ENCODE measurements at regions not wholly inside any gene's neighbourhood (a gene's known extent, or its start where the extent isn't known, plus 50 kb on each side); places are given as distances from the start of the nearest gene placed in this dataset.

DNA sequence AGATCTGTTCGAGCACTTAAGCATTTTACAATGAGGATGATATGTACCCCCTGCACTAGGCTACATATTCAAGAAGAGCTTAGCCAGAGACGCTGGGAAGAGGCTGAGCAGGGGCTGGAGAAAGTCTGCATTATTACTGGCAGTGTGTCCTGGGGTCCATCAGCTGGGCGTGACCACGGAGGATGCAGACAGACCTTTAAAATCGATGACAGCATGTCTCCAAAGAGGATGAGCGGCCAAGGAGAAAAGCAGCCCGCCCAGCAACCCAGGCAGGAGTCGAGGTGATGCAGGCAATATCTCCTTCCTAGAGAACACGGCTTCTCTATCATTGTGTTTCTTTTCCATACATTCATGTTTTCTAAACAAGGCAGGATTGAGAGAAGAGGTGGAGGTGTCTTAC lies 300.7 kb downstream of the USP46 start:
- Histone ChIP-seq H3K9me1 (ENCODE audit: insufficient read depth, low read length) (no peaks in the 10 kb centered on the region), H3K18ac (ENCODE audit: low read depth, low read length) (no peak overlapping the region), H2BK120ac (ENCODE audit: low read depth, low read length) (no peak overlapping the region), H2AK9ac (replicated peaks; ENCODE audit: low read depth, low read length, poor library complexity) (no peak overlapping the region), H3K4me2 (ENCODE audit: low read depth, low read length) (no peak overlapping the region), H4K91ac (ENCODE audit: insufficient read depth, low read depth, low read length) (no peak overlapping the region), H3K4me3 (ENCODE audit: insufficient read depth, low read depth, low read length) (no peak overlapping the region), H3K9ac (ENCODE audit: low read depth, low read length) (no peak overlapping the region), H3K36me3 (ENCODE audit: control insufficient read depth, insufficient read depth, low read length) (no peaks in the 10 kb centered on the region), H2BK15ac (ENCODE audit: low read depth, low read length) (no peak overlapping the region), H3K4ac (ENCODE audit: low read depth, low read length) (no peak overlapping the region), H4K5ac (ENCODE audit: low read depth, low read length) (no peak overlapping the region), H3K27me3 (ENCODE audit: control insufficient read depth, insufficient read depth, low read length) (no peaks in the 10 kb centered on the region; the same call in 1 of the 2 replicates), H2AK5ac (ENCODE audit: low read depth, low read length) (no peak overlapping the region), H2AFZ (replicated peaks; ENCODE audit: low read length, poor library complexity) (no peak overlapping the region), H3K9me3 (ENCODE audit: control insufficient read depth, insufficient read depth, low read length) (no peaks in the 10 kb centered on the region), H3K56ac (ENCODE audit: extremely low read depth, insufficient read depth, low read length) (no peak overlapping the region), H2BK5ac (ENCODE audit: low read depth, low read length, poor library complexity, severe bottlenecking) (no peak overlapping the region), H4K20me1 (ENCODE audit: insufficient read depth, low read length) (no peaks in the 10 kb centered on the region), H2BK20ac (ENCODE audit: low read depth, low read length) (no peak overlapping the region), H3K79me1 (ENCODE audit: low read depth in 1 of 2, low read length in 2 of 2) (no peaks in the 10 kb centered on the region), H4K8ac (ENCODE audit: low read depth in 2 of 2, low read length in 2 of 2) (no peak overlapping the region), H3K27ac (ENCODE audit: insufficient read depth, low read length) (no peak overlapping the region), H3K14ac (replicated peaks; ENCODE audit: low read depth, low read length) (no peak overlapping the region), H3K23ac (ENCODE audit: low read depth, low read length) (no peak overlapping the region), H3K4me1 (ENCODE audit: control insufficient read depth, insufficient read depth, low read length) (no peaks in the 10 kb centered on the region)
- TF ChIP-seq MAFK (IDR thresholded peaks at IDR 0.05; ENCODE audit: low read depth, low read length) (no peak), RCOR1 (IDR thresholded peaks at IDR 0.05; ENCODE audit: insufficient replicate concordance, low read length) (no peak)
- DNase-seq (no peak), ATAC-seq (ENCODE audit: low read depth) (no peak)
- 60% methylated on average over 1 of the region's 9 CpGs; no CpG with 5 or more reads in 1 of the 2 experiments for WGBS, 2 experiments (ENCODE audit: extremely low coverage in 2 of 2, insufficient read length in 1 of 2)
- in situ Hi-C loops (cut with MboI; ENCODE audit: low sequenced_read_pairs) (no loop called here), dilution Hi-C loops (cut with HindIII; ENCODE audit: low sequenced_read_pairs, unreplicated experiment) (no loop called here), intact Hi-C loops (cut with micrococcal nuclease) (no loop called here)
- ChIA-PET POLR2A (ENCODE audit: unreplicated experiment) (no interaction called here), CTCF (no interaction called here)
- no TSS peak for BruUV-seq (replicated peaks)
